HCT116 (cell line): ENCODE measurements at regions not wholly inside any gene's neighbourhood (a gene's known extent, or its start where the extent isn't known, plus 50 kb on each side); places are given as distances from the start of the nearest gene placed in this dataset.

Source experiments
- CTCF ChIP-seq, 3 experiments: fragments of 200-600 bp in 1 of 3; sonication (generic) in 1 of 3; IDR thresholded peaks in 2 of 3; conservative IDR thresholded peaks in 1 of 3; 2 replicates each; pipeline ENCODE4 v1.5.1; 2012 to 2017; ENCODE audit warnings: low read depth in 2 of 3, low read length in 2 of 3, antibody characterized with exemption in 1 of 3, borderline replicate concordance in 1 of 3, control low read depth in 1 of 3, mild to moderate bottlenecking in 1 of 3, mixed read lengths in 1 of 3, mixed run types in 1 of 3, moderate library complexity in 1 of 3; ENCODE audit not compliant: insufficient read depth in 1 of 3
- ELF1 ChIP-seq: IDR thresholded peaks from 2 replicates; pipeline ENCODE4 v1.6.1; 2012; ENCODE audit warnings: low read depth, borderline replicate concordance
- EZH2 ChIP-seq: fragments of 200-600 bp; sonication (generic); IDR thresholded peaks from 2 replicates; pipeline ENCODE4 v1.6.1; 2017; ENCODE audit warnings: antibody characterized with exemption, mixed run types
- EZH2phosphoT487 ChIP-seq: fragments of 200-600 bp; IDR thresholded peaks from 2 replicates; pipeline ENCODE4 v1.6.1; 2018; ENCODE audit warnings: antibody characterized with exemption, borderline replicate concordance
- FOSL1 ChIP-seq: IDR thresholded peaks from 2 replicates; pipeline ENCODE4 v1.6.1; 2012; ENCODE audit warnings: low read depth
- MAX ChIP-seq: IDR thresholded peaks from 2 replicates; pipeline ENCODE4 v1.6.1; 2012
- POLR2A ChIP-seq: IDR thresholded peaks from 2 replicates; pipeline ENCODE4 v1.7.0; 2011; ENCODE audit warnings: borderline replicate concordance; ENCODE audit not compliant: insufficient read depth, insufficient read length; ENCODE audit errors: extremely low read depth
- POLR2AphosphoS5 ChIP-seq: IDR thresholded peaks from 2 replicates; pipeline ENCODE4 v1.6.1; 2011; ENCODE audit warnings: mild to moderate bottlenecking, low read depth, low read length, moderate library complexity
- RAD21 ChIP-seq: IDR thresholded peaks from 2 replicates; pipeline ENCODE4 v1.6.1; 2012; ENCODE audit warnings: low read depth, mild to moderate bottlenecking
- SIN3A ChIP-seq: IDR thresholded peaks from 2 replicates; pipeline ENCODE4 v1.6.1; 2012; ENCODE audit warnings: low read depth
- SRF ChIP-seq: IDR thresholded peaks from 2 replicates; pipeline ENCODE4 v1.6.1; 2012; ENCODE audit warnings: low read depth
- YY1 ChIP-seq: IDR thresholded peaks from 2 replicates; pipeline ENCODE4 v1.6.1; 2011; ENCODE audit warnings: low read length, low read depth, moderate library complexity, mild to moderate bottlenecking; ENCODE audit not compliant: insufficient replicate concordance; ENCODE audit errors: extremely low read depth
- ZBTB33 ChIP-seq: IDR thresholded peaks from 2 replicates; pipeline ENCODE4 v1.6.1; 2011; ENCODE audit warnings: mild to moderate bottlenecking, low read length, moderate library complexity; ENCODE audit not compliant: insufficient replicate concordance; ENCODE audit errors: extremely low read depth
- ZNF274 ChIP-seq: fragments of 200-500 bp; sonication (Bioruptor generic); IDR thresholded peaks from 2 replicates; pipeline ENCODE4 v1.6.1; 2014; ENCODE audit warnings: mild to moderate bottlenecking, low read depth, low read length, inconsistent platforms

GRCh38 chr15:62503451-62503850 is 338.4 kb upstream of the C2CD4B start:
- TF ChIP-seq POLR2AphosphoS5 = no peak
- TF ChIP-seq POLR2A = no peak
- no peak for TF ChIP-seq CTCF (IDR thresholded peaks at IDR 0.05 in 2 of 3, conservative IDR thresholded peaks at IDR 0.05 in 1 of 3; ENCODE audit: borderline replicate concordance in 1 of 3, insufficient read depth in 1 of 3, low read depth in 2 of 3, low read length in 2 of 3)
- TF ChIP-seq RAD21 = no peak
- TF ChIP-seq EZH2 = no peak
- TF ChIP-seq ELF1 = no peak
- no peak for TF ChIP-seq SRF
- no peak for TF ChIP-seq ZNF274
- TF ChIP-seq MAX = no peak
- TF ChIP-seq SIN3A = no peak
- TF ChIP-seq YY1 = no peak
- no peak for TF ChIP-seq FOSL1
- TF ChIP-seq EZH2phosphoT487 = no peak
- TF ChIP-seq ZBTB33 = no peak
